Colonic mucosa (tissue), 4 donors: ENCODE measurements at regions not wholly inside any gene's neighbourhood (a gene's known extent, or its start where the extent isn't known, plus 50 kb on each side); places are given as distances from the start of the nearest gene placed in this dataset.

Source experiments
- DNase-seq: peaks from one replicate; pipeline ENCODE4 v3.0.0-alpha.2; 2020
- H3K27ac ChIP-seq: fragments of 200-600 bp; one replicate; pipeline ENCODE4 v1.8.0; 2021
- H3K27me3 ChIP-seq: fragments of 200-600 bp; one replicate; pipeline ENCODE4 v1.8.0; 2021
- H3K36me3 ChIP-seq: fragments of 200-600 bp; one replicate; pipeline ENCODE4 v1.8.0; 2021
- H3K4me1 ChIP-seq: fragments of 200-600 bp; one replicate; pipeline ENCODE4 v1.8.0; 2021; ENCODE audit warnings: mild to moderate bottlenecking
- H3K4me3 ChIP-seq: fragments of 200-600 bp; one replicate; pipeline ENCODE4 v1.8.0; 2021
- H3K9ac ChIP-seq, 2 donors: one replicate each; pipeline ENCODE4 v1.7.0; 2013; ENCODE audit warnings: control low read depth in 2 of 2, low read depth in 2 of 2, low read length in 2 of 2
- H3K9me3 ChIP-seq: fragments of 200-600 bp; one replicate; pipeline ENCODE4 v1.8.0; 2021
- intact Hi-C: fragments of 100-400 bp; cut with DNase I; formaldehyde crosslinking; loops from one replicate; pipeline ENCODE4 v1.14.1; 2022
- TF ChIP-seq, protein P1 (sequence below): fragments of 200-600 bp; IDR thresholded peaks from one replicate; pipeline ENCODE4 v1.8.0; 2022; ENCODE audit warnings: antibody characterized with exemption, mild to moderate bottlenecking
- donor health status: healthy.
- donor health status: DM: no; HTN: no; CAD: no.
- donor health status: DM: no; HTN: no; CAD: no.

DNA sequence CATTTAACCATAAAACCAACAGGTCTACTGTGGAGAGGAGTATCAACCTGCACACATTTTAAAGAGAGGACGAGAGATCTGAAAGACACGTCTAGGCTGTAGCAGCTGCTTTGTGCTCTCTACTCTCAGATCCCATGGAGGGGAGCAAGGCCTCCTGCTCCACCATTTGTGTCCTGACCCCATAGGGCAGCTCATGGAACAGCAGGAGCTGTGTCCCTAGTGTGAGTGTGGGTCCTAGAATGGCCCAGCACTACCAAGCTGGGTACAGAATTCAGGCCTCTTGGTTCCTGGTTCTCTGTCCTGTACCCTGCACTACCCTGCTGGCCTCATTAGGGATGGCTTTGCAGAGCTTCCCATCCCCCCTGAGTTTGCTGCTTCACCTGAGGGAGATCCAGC, 76.5 kb downstream of the DHCR7 start:
- Histone ChIP-seq H3K4me3 (no peak overlapping the region), H3K9me3 (no peaks in the 10 kb centered on the region), H3K9ac (no peak overlapping the region), H3K27ac (no peak overlapping the region), H3K4me1 (no peaks in the 10 kb centered on the region), H3K27me3 (no peaks in the 10 kb centered on the region), H3K36me3 (no peaks in the 10 kb centered on the region)
- intact Hi-C loops, result no loop called here
- TF ChIP-seq, protein P1, sequence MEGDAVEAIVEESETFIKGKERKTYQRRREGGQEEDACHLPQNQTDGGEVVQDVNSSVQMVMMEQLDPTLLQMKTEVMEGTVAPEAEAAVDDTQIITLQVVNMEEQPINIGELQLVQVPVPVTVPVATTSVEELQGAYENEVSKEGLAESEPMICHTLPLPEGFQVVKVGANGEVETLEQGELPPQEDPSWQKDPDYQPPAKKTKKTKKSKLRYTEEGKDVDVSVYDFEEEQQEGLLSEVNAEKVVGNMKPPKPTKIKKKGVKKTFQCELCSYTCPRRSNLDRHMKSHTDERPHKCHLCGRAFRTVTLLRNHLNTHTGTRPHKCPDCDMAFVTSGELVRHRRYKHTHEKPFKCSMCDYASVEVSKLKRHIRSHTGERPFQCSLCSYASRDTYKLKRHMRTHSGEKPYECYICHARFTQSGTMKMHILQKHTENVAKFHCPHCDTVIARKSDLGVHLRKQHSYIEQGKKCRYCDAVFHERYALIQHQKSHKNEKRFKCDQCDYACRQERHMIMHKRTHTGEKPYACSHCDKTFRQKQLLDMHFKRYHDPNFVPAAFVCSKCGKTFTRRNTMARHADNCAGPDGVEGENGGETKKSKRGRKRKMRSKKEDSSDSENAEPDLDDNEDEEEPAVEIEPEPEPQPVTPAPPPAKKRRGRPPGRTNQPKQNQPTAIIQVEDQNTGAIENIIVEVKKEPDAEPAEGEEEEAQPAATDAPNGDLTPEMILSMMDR, result no peak
- no peak for DNase-seq

DNA sequence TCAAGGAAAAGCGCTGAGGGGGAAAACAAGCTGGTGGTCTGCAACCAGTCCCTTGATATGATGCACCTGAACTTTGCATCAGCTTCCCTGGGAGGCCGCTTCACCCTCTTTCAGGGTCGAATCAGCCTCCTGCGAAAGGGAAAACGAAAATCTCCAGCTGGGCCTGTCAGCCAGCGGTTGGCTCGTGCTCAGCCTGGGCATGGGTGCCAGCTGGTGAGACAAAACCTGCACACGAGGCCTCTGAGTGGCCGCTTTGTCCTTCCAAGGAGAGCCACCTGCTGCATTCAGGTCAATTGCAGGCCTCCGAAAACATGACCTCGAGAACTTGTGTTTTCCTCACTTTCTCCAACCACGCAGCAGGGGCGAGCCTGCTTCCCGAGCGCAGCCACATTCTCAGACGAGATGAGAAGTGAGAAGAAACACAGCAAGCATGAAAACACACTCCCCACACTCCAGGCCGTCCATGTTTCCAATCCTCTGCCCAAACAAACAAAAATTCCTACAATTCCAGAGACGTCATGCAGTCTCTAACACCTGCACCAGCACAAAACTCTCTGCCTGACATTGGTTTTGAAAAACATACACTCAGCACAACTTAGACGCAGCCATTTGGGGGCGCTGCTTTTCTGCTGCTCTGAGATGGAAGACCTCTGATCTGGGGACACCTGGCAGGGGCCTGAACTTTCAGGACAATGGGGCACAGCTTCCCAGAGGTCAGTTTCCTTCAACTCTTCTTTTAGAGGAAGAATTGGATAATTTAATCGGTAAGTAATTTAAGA, 77.1 kb downstream of the DHCR7 start:
- H3K27ac ChIP-seq, result no peak overlapping the region
- no peaks in the 10 kb centered on the region for H3K36me3 ChIP-seq
- no peaks in the 10 kb centered on the region for H3K9me3 ChIP-seq
- no peak overlapping the region for H3K4me3 ChIP-seq
- intact Hi-C loops, result no loop called here
- TF ChIP-seq, protein P1, result no peak
- no peaks in the 10 kb centered on the region for H3K4me1 ChIP-seq
- H3K9ac ChIP-seq, result no peak overlapping the region
- no peak for DNase-seq
- no peaks in the 10 kb centered on the region for H3K27me3 ChIP-seq

DNA sequence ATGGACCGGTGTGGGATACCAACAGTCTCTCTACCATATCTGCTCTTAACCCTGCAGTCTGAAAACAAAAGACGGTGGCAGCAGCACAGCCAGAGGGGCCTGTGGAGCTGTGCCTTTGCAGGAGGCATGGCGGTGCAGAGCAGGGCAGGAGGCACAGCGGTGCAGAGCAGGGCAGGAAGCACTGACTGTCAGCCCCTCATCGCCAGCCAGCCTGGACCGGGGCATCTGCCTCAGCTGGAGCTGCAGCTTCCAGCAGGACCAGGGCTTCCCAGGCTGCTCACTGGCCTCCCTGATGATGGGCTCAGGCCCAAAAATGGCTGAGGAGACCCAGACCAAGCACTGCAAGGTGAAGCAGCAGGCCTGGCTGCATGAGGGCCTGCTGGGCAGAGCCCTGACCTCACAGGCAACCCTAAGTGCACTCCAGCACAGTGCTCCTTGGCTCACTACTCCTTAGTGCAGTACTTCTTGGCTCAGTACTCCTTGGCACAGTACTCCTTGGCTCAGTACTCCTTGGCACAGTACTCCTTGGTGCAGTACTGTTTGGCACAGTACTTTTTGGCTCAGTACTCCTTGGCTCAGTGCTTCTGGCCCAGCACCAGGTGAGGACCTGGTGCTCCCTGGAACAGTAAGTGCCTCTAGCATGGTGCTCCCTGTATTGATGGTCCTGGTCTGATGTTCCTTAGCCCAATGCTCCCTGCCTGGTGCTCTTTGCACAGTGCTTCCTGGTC, 78.0 kb downstream of the DHCR7 start:
- Histone ChIP-seq H3K27ac (no peak overlapping the region), H3K9ac (no peak overlapping the region), H3K4me1 (no peaks in the 10 kb centered on the region), H3K4me3 (no peak overlapping the region), H3K9me3 (no peaks in the 10 kb centered on the region), H3K36me3 (no peaks in the 10 kb centered on the region), H3K27me3 (no peaks in the 10 kb centered on the region)
- TF ChIP-seq, protein P1, result no peak
- DNase-seq, result no peak
- intact Hi-C loops, result no loop called here

DNA sequence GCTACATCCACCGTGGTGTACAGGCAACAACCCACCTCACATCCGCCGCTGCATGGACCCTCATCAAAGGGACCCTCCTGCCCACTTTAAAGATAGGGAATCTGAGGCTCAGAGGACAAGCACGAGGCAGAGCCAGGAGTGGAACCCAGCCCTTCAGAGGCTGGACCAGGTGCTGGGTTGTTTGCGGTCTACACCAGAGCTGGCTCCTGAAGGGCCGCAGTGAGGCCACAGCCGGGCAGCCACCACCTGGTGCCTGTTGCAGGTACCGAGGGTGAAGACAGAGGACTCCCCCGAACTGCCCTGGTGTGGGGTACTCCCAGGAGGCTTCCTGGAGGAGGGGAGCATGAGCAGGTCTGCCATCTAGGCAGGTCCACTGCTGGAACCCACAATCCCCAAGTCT, 78.8 kb downstream of the DHCR7 start:
- DNase-seq, result no peak
- H3K4me1 ChIP-seq, result no peaks in the 10 kb centered on the region
- intact Hi-C loops, result no loop called here
- no peaks in the 10 kb centered on the region for H3K9me3 ChIP-seq
- no peaks in the 10 kb centered on the region for H3K27me3 ChIP-seq
- no peaks in the 10 kb centered on the region for H3K36me3 ChIP-seq
- H3K9ac ChIP-seq, result no peak overlapping the region
- H3K4me3 ChIP-seq, result no peak overlapping the region
- H3K27ac ChIP-seq, result no peak overlapping the region
- TF ChIP-seq, protein P1, result no peak

DNA sequence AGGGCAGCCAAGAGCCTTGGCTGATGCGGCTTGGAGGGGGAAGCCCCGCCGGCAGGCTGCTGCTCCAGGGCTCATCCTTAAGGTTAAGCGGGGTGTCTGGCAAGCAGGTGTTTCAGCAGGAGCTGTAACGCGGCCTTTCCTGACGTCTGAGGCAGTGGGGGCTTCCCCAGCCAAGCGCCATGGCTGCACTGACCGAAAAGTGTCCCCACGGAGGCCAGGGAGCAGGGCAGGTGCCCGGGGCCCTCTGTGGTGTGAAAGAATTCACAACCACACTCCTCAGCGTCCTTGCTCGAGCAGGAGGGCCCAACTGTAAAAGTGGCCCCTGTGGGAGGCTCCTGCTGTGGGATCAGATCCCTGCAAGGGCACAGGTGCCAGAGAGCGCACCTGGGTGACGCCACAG, 79.2 kb downstream of the DHCR7 start:
- H3K9ac ChIP-seq, result no peak overlapping the region
- H3K9me3 ChIP-seq, result no peaks in the 10 kb centered on the region
- no peaks in the 10 kb centered on the region for H3K36me3 ChIP-seq
- no peak overlapping the region for H3K27ac ChIP-seq
- no peak for DNase-seq
- H3K27me3 ChIP-seq, result no peaks in the 10 kb centered on the region
- intact Hi-C loops, result no loop called here
- H3K4me3 ChIP-seq, result no peak overlapping the region
- H3K4me1 ChIP-seq, result no peaks in the 10 kb centered on the region
- TF ChIP-seq, protein P1, result no peak
